ENCODE measurements at regions not wholly inside any gene's neighbourhood (a gene's known extent, or its start where the extent isn't known, plus 50 kb on each side); places are given as distances from the start of the nearest gene placed in this dataset.

DNA sequence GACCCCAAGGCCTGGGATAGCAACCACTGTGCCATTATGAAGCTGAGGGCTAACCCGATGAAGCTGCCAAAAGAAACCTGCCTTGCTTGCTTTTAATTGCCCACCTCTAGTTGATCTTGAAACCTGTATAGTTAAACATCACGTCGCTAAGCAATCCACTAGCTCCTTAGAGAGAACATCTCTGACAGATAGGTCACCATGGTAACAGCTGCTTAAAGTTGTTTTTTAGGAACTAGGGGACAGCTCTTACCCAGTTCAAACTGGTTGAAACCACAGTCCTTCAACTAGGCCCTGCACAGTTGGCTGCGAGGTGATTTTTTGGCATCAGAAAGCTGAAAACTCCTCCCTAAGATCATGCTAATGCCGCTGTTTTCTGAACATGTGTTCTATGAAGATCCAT is 135.7 kb downstream of the EBLN2 start:
- DNase-seq, result no peak
- Histone ChIP-seq H3K27ac (no peak overlapping the region), H3K27me3 (peaks cover 4% of the 10 kb centered on the region), H3K36me3 (no peaks in the 10 kb centered on the region), H3K9me3 (no peaks in the 10 kb centered on the region), H3K4me1 (no peaks in the 10 kb centered on the region), H3K4me3 (no peak overlapping the region)
- 94 to 100% methylated on average over 1 to 5 of the region's 5 CpGs for WGBS, 2 donors (ENCODE audit: low coverage in 1 of 2)
- in situ Hi-C loops (cut with MboI; ENCODE audit: low pct_ligation_motif_present in 1 of 4, low pct_unique_long_range_greater_than_20kb in 1 of 4, low sequenced_read_pairs in 3 of 4), result no loop called here
- intact Hi-C loops (cut with DNase I; ENCODE audit: low total_unique reads), result no loop called here
- TF ChIP-seq, protein P1, sequence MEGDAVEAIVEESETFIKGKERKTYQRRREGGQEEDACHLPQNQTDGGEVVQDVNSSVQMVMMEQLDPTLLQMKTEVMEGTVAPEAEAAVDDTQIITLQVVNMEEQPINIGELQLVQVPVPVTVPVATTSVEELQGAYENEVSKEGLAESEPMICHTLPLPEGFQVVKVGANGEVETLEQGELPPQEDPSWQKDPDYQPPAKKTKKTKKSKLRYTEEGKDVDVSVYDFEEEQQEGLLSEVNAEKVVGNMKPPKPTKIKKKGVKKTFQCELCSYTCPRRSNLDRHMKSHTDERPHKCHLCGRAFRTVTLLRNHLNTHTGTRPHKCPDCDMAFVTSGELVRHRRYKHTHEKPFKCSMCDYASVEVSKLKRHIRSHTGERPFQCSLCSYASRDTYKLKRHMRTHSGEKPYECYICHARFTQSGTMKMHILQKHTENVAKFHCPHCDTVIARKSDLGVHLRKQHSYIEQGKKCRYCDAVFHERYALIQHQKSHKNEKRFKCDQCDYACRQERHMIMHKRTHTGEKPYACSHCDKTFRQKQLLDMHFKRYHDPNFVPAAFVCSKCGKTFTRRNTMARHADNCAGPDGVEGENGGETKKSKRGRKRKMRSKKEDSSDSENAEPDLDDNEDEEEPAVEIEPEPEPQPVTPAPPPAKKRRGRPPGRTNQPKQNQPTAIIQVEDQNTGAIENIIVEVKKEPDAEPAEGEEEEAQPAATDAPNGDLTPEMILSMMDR (IDR thresholded peaks at IDR 0.05), result no peak
- TF ChIP-seq EP300 (IDR thresholded peaks at IDR 0.05; ENCODE audit: low read depth) (no peak), POLR2A (IDR thresholded peaks at IDR 0.05) (no peak), POLR2AphosphoS5 (IDR thresholded peaks at IDR 0.05) (no peak)

DNA sequence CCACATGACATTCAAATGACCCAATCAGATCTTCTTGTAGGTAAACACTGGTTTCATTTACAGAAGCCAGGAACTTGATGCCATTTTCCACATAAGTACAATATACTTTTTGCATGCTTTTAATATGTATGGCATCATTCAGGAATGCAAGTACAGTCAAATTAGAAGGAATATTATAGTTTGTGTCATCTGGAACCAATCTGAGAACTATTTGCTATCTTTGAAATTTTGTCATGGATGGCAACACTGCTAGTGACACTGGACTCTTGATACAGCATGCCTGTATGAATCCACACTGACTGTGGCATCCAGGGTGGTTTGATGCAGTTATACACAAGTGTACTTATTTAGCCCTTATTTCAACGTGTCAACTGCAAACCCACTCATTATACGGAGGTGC is 141.6 kb downstream of the EBLN2 start:
- 69 to 86% methylated on average over 2 of the region's 2 CpGs for WGBS, 2 donors (ENCODE audit: low coverage in 1 of 2)
- H3K27ac ChIP-seq, result no peak overlapping the region
- in situ Hi-C loops (cut with MboI; ENCODE audit: low pct_ligation_motif_present in 1 of 4, low pct_unique_long_range_greater_than_20kb in 1 of 4, low sequenced_read_pairs in 3 of 4), result loop anchor here in 1 of 4 donors (25.0 kb wide), 1 partner anchor 91 kb away; no protein-coding TSS in a partner anchor
- TF ChIP-seq EP300 (IDR thresholded peaks at IDR 0.05; ENCODE audit: low read depth), result no peak
- TF ChIP-seq, protein P1 (IDR thresholded peaks at IDR 0.05), result no peak
- TF ChIP-seq POLR2A (IDR thresholded peaks at IDR 0.05), result no peak
- TF ChIP-seq POLR2AphosphoS5 (IDR thresholded peaks at IDR 0.05), result no peak
- H3K4me1 ChIP-seq, result no peaks in the 10 kb centered on the region
- peaks cover 4% of the 10 kb centered on the region for H3K27me3 ChIP-seq
- H3K36me3 ChIP-seq, result no peaks in the 10 kb centered on the region
- H3K9me3 ChIP-seq, result no peaks in the 10 kb centered on the region
- no peak for DNase-seq
- intact Hi-C loops (cut with DNase I; ENCODE audit: low total_unique reads), result no loop called here
- no peak overlapping the region for H3K4me3 ChIP-seq

DNA sequence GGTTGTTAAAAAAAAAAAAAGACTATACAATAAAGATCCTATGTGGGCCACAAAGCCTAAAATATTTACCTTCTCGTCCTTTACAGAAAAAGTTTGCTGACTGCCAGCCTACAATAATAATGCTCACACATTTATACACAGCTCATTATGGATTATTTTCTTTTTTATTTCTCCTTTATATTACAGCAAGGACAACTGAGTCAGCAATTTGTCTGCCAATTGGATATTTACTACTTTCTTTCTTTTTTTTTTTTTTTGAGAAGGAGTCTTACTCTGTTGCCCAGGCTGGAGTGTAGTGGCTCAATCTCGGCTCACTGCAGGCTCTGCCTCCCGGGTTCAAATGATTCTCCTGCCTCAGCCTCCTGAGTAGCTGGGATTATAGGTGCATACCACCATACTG is 142.2 kb downstream of the EBLN2 start:
- Histone ChIP-seq H3K27ac (no peak overlapping the region), H3K27me3 (peaks cover 4% of the 10 kb centered on the region), H3K9me3 (no peaks in the 10 kb centered on the region), H3K4me1 (no peaks in the 10 kb centered on the region), H3K4me3 (no peak overlapping the region), H3K36me3 (no peaks in the 10 kb centered on the region)
- no peak for DNase-seq
- intact Hi-C loops (cut with DNase I; ENCODE audit: low total_unique reads), result no loop called here
- in situ Hi-C loops (cut with MboI; ENCODE audit: low pct_ligation_motif_present in 1 of 4, low pct_unique_long_range_greater_than_20kb in 1 of 4, low sequenced_read_pairs in 3 of 4), result loop anchor here in 1 of 4 donors (25.0 kb wide), 1 partner anchor 91 kb away; no protein-coding TSS in a partner anchor
- no peak for TF ChIP-seq POLR2AphosphoS5 (IDR thresholded peaks at IDR 0.05)
- WGBS, 2 donors (ENCODE audit: low coverage in 1 of 2), result 75 to 95% methylated on average over 3 of the region's 3 CpGs

DNA sequence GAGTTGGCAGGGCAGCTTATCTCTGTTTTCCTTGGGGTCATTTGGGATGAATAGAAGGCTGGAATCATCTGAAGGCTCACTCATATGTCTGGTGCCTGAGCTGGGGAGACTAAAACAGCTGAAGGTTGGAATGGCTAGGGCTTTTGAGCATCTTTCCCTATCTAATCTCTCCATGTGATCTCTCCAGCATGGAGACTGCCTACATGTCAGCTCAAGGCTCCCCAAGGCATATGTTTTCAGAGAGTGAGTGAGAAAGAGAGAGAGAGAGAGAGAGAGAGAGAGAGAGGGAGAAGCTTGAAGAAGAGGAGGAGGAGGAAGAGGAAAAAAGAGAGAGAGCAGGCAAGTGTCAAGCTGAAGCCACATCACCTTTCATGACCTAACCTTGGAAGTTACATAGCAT is 143.4 kb downstream of the EBLN2 start:
- intact Hi-C loops (cut with DNase I; ENCODE audit: low total_unique reads) (no loop called here), in situ Hi-C loops (cut with MboI; ENCODE audit: low pct_ligation_motif_present in 1 of 4, low pct_unique_long_range_greater_than_20kb in 1 of 4, low sequenced_read_pairs in 3 of 4) (loop anchor here in 1 of 4 donors (25.0 kb wide), 1 partner anchor 93 kb away; no protein-coding TSS in a partner anchor)
- TF ChIP-seq POLR2AphosphoS5 (IDR thresholded peaks at IDR 0.05), result no peak
- TF ChIP-seq, protein P1 (IDR thresholded peaks at IDR 0.05), result no peak
- no peak for TF ChIP-seq POLR2A (IDR thresholded peaks at IDR 0.05)
- TF ChIP-seq EP300 (IDR thresholded peaks at IDR 0.05; ENCODE audit: low read depth), result no peak
- H3K36me3 ChIP-seq, result no peaks in the 10 kb centered on the region
- peaks cover 3% of the 10 kb centered on the region for H3K27me3 ChIP-seq
- no peaks in the 10 kb centered on the region for H3K9me3 ChIP-seq
- H3K27ac ChIP-seq, result no peak overlapping the region
- no peaks in the 10 kb centered on the region for H3K4me1 ChIP-seq
- DNase-seq, result no peak
- H3K4me3 ChIP-seq, result no peak overlapping the region

DNA sequence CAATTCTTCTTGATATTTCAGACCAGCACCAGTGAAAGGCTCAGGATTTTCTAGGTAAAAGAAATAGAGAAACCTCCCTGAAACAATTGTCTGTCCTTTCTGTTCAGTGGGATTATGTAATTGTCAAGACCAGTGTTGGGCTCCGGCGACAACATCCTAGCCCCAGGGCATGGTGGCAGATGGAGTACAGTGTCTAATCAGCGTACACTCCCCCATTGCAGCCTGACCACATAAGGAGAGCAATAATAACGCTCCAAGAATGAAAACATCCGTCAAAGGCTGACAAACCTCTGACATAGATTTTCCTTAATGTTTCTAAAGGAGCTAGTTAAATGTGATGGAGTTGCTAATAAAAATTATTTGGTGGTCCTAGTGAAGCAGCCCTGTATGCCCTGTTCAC is 144.6 kb downstream of the EBLN2 start:
- intact Hi-C loops (cut with DNase I; ENCODE audit: low total_unique reads), result no loop called here

More for the DNA sequence above, 144.6 kb downstream of the EBLN2 start:
- 85 to 88% methylated on average over 3 to 5 of the region's 5 CpGs for WGBS, 2 donors (ENCODE audit: low coverage in 1 of 2)
- TF ChIP-seq, protein P1 (IDR thresholded peaks at IDR 0.05), result no peak
- TF ChIP-seq EP300 (IDR thresholded peaks at IDR 0.05; ENCODE audit: low read depth), result no peak
- H3K9me3 ChIP-seq, result no peaks in the 10 kb centered on the region
- no peaks in the 10 kb centered on the region for H3K4me1 ChIP-seq
- H3K27me3 ChIP-seq, result no peaks in the 10 kb centered on the region
- in situ Hi-C loops (cut with MboI; ENCODE audit: low pct_ligation_motif_present in 1 of 4, low pct_unique_long_range_greater_than_20kb in 1 of 4, low sequenced_read_pairs in 3 of 4), result loop anchor here in 1 of 4 donors (25.0 kb wide), 1 partner anchor 94 kb away; no protein-coding TSS in a partner anchor
- no peaks in the 10 kb centered on the region for H3K36me3 ChIP-seq
- H3K27ac ChIP-seq, result no peak overlapping the region
- no peak for DNase-seq
- no peak overlapping the region for H3K4me3 ChIP-seq
